ENCODE measurements at regions not wholly inside any gene's neighbourhood (a gene's known extent, or its start where the extent isn't known, plus 50 kb on each side); places are given as distances from the start of the nearest gene placed in this dataset.

DNA sequence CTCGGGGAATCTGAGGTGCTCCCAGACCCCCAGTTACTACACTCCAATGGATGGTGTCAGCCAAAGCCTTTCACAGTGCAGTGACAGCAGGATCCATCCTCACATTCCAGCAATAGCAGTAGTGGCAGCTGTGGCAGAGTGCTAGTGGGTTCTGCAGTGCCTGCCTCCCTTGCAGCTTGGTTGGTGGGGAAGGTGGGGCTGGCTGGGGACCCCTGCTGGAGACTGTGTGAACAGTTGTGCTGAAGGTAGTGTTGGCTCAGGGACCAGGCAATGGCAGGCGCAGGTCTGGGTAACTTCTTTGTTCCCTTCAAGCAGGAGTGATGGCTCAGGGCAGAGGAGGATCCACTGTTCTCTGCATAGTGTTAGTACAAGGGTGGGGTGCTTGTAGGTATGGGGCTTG lies 343.7 kb upstream of the TRAM1L1 start:
- TF ChIP-seq, protein P1, sequence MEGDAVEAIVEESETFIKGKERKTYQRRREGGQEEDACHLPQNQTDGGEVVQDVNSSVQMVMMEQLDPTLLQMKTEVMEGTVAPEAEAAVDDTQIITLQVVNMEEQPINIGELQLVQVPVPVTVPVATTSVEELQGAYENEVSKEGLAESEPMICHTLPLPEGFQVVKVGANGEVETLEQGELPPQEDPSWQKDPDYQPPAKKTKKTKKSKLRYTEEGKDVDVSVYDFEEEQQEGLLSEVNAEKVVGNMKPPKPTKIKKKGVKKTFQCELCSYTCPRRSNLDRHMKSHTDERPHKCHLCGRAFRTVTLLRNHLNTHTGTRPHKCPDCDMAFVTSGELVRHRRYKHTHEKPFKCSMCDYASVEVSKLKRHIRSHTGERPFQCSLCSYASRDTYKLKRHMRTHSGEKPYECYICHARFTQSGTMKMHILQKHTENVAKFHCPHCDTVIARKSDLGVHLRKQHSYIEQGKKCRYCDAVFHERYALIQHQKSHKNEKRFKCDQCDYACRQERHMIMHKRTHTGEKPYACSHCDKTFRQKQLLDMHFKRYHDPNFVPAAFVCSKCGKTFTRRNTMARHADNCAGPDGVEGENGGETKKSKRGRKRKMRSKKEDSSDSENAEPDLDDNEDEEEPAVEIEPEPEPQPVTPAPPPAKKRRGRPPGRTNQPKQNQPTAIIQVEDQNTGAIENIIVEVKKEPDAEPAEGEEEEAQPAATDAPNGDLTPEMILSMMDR (IDR thresholded peaks at IDR 0.05; ENCODE audit: borderline replicate concordance, control extremely low read depth, extremely low read depth, insufficient read depth, missing control alignments): no peak
- in situ Hi-C loops (cut with MboI; ENCODE audit: low sequenced_read_pairs, unreplicated experiment): no loop called here
- DNase-seq (ENCODE audit: low spot score): no peak

DNA sequence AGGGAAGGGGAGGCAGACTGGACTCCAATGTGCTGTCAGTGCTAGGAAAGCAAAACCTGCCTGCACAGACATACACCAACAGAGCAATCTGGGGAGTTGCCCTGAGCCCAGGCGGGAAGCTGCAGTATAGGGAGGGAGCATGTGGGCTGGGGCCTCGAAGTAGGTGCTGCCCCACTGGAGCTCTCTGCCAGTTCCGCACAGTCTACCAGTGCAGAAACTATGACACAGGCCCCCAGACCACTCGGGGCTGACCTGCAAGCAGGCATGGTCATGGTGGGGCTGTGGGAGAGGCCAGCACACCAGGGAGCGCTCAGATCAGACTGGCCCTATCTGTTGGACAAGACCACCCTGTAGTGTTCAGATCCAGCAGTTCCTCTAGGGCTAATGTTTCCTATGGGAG lies 344.1 kb upstream of the TRAM1L1 start:
- TF ChIP-seq, protein P1 (IDR thresholded peaks at IDR 0.05; ENCODE audit: borderline replicate concordance, control extremely low read depth, extremely low read depth, insufficient read depth, missing control alignments): no peak
- in situ Hi-C loops (cut with MboI; ENCODE audit: low sequenced_read_pairs, unreplicated experiment): no loop called here
- DNase-seq (ENCODE audit: low spot score): no peak

DNA sequence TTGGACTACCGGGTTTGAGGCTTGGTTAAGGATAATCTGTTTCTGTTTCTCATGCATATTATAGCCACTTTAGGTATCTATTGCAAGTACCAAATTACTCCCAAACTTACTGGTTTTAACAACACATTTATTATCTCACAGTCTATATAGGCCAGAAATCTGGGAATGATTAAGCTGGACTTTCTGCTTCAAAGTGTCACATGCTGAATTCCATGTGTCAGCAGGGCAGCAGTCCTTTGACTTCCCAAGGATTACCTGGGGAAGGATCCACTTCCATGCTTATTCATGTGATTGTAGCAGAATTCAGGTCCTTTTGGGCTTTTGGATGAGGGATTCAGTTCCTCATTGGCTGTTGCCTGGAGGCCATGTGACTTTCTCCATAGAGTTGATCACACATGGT lies 349.0 kb upstream of the TRAM1L1 start:
- no peak for DNase-seq (ENCODE audit: low spot score)
- in situ Hi-C loops (cut with MboI; ENCODE audit: low sequenced_read_pairs, unreplicated experiment): no loop called here
- TF ChIP-seq, protein P1 (IDR thresholded peaks at IDR 0.05; ENCODE audit: borderline replicate concordance, control extremely low read depth, extremely low read depth, insufficient read depth, missing control alignments): no peak

DNA sequence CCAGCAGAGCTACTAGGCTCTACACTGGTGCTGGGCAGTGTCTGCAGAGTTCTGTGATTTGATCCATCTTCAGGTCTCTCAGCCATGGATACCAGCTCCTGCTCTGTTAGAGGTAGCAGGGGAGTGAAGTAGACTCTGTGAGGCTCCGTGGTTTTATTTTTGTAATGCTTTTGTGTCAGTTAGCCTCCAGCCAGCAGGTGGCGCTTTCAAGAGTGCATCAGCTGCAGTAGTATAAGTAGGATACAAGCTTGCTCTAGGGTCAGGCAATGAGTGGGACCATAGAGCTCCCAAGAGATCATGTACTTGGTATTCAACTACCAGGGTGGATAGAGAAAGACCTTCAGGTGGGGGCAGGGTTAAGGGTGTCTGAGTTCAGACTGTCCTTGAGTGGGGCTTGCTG lies 362.5 kb upstream of the TRAM1L1 start:
- DNase-seq (ENCODE audit: low spot score): no peak
- in situ Hi-C loops (cut with MboI; ENCODE audit: low sequenced_read_pairs, unreplicated experiment): no loop called here

DNA sequence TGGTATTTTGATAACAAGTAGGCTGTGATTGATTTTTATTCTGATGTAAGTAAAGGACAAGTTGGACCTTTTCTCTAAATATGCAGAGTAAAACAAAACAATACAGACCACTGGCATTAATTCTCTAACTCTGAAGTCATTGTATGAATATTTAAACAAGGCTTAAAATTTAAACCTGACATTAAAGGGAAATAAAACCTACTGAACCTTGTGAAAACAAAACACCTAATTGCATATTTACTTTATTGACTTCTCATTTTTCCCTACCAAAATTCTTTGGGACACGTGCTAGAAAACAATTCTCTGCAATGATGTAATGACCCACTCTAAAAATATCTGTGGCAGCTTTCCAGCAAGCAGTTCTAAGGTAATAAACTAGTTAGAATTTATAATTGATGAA lies 369.7 kb upstream of the TRAM1L1 start:
- no peak for DNase-seq (ENCODE audit: low spot score)
- TF ChIP-seq, protein P1 (IDR thresholded peaks at IDR 0.05; ENCODE audit: borderline replicate concordance, control extremely low read depth, extremely low read depth, insufficient read depth, missing control alignments): no peak
- in situ Hi-C loops (cut with MboI; ENCODE audit: low sequenced_read_pairs, unreplicated experiment): no loop called here

More for the DNA sequence above, 362.5 kb upstream of the TRAM1L1 start:
- TF ChIP-seq, protein P1 (IDR thresholded peaks at IDR 0.05; ENCODE audit: borderline replicate concordance, control extremely low read depth, extremely low read depth, insufficient read depth, missing control alignments): no peak

DNA sequence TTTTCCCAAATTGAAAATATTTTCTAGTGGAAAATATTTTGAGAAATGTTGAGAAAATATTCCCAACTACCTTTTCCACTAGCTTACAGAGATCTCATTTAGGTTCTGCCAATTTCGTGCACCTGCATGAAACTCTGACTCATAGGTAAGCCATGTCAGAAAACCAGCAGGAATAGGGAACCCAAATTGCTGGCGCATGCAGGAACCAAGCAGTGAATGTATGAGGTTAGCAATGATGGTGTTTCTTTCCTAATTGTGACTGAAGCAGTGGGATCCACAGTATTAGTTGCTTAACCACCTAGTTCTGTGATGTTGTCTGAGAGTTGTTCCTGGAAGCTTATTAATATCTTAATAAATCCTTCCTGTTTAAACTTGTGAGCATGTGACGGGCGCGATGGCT lies 381.0 kb upstream of the TRAM1L1 start:
- TF ChIP-seq, protein P1 (IDR thresholded peaks at IDR 0.05; ENCODE audit: borderline replicate concordance, control extremely low read depth, extremely low read depth, insufficient read depth, missing control alignments): no peak
- in situ Hi-C loops (cut with MboI; ENCODE audit: low sequenced_read_pairs, unreplicated experiment): no loop called here
- no peak for DNase-seq (ENCODE audit: low spot score)

DNA sequence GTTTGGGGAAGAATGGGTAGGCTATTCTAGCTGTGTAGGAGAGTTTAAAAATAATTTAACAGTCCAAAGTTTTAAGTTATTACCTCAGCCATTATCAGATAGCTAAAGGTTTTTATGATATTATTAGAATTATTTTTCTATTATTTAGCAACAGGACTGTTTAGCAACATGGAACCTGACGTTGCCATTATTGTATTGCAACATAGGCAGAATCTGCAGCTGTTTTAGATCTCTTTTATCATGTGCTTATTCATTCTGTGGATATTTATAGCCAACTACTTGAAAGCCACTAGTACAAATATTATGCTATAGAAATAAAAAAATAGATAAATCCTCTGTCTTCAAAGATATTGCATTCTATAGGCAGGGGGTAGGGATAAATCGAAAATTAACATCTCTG lies 382.0 kb upstream of the TRAM1L1 start:
- DNase-seq (ENCODE audit: low spot score): no peak
- TF ChIP-seq, protein P1 (IDR thresholded peaks at IDR 0.05; ENCODE audit: borderline replicate concordance, control extremely low read depth, extremely low read depth, insufficient read depth, missing control alignments): no peak
- in situ Hi-C loops (cut with MboI; ENCODE audit: low sequenced_read_pairs, unreplicated experiment): no loop called here
